ENCODE measurements at regions not wholly inside any gene's neighbourhood (a gene's known extent, or its start where the extent isn't known, plus 50 kb on each side); places are given as distances from the start of the nearest gene placed in this dataset.

DNA sequence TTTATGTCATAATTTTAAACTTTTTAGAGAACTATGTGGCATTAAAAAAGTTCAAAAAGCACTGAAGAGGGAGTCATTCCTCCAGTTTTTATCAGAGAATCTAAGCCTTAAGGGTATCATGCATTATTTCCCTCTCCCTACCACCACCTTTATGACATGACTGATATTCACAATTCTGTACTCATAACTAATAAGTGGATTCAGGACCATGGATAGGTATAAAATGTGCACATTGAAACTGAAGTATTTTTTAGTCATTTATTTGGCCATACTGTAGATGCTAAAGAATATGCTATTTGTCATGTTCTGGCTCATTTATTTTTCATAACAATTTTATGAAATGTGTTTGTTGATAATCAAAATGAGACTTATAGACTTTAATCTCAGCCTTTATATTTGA lies 897.5 kb upstream of the AGA start:
- H3K27ac ChIP-seq (ENCODE audit: low read depth, low read length), result no peak overlapping the region
- H3K9ac ChIP-seq (ENCODE audit: low read length), result no peak overlapping the region
- H3K79me2 ChIP-seq (ENCODE audit: insufficient read depth, low read length), result no peaks in the 10 kb centered on the region
- H3K4me1 ChIP-seq (ENCODE audit: control insufficient read depth in 1 of 2, insufficient read depth in 2 of 2, low read length in 2 of 2), result no peaks in the 10 kb centered on the region
- ChIA-PET CTCF (no interaction called here), RAD21 (ENCODE audit: low non-redundant PET in 1 of 2, low total read pairs in 2 of 2, uncharacterized antibody in 2 of 2, unreplicated experiment in 2 of 2) (no interaction called here), POLR2A (no interaction called here)
- DNase-seq (ENCODE audit: low read depth, low spot score) (no peak), ATAC-seq (no peak)
- no peaks in the 10 kb centered on the region for H3K27me3 ChIP-seq (ENCODE audit: insufficient read depth, low read length)
- H3K4me3 ChIP-seq (replicated peaks in 1 of 2; ENCODE audit: low read depth in 1 of 2, low read length in 2 of 2), result no peak overlapping the region
- BruUV-seq (replicated peaks), result no TSS peak
- no peaks in the 10 kb centered on the region for H3K36me3 ChIP-seq (ENCODE audit: control insufficient read depth in 1 of 2, insufficient read depth in 2 of 2, low read length in 2 of 2)
- H3K9me2 ChIP-seq (ENCODE audit: insufficient read depth), result no peaks in the 10 kb centered on the region
- TF ChIP-seq ZFX (IDR thresholded peaks at IDR 0.05) (no peak), ZNF274 (IDR thresholded peaks at IDR 0.05; ENCODE audit: low read depth, low read length) (no peak), CBX3 (IDR thresholded peaks at IDR 0.05; ENCODE audit: low read depth) (no peak), POLR2AphosphoS5 (IDR thresholded peaks at IDR 0.05; ENCODE audit: low read depth, low read length) (no peak)
- TF ChIP-seq, protein P1, sequence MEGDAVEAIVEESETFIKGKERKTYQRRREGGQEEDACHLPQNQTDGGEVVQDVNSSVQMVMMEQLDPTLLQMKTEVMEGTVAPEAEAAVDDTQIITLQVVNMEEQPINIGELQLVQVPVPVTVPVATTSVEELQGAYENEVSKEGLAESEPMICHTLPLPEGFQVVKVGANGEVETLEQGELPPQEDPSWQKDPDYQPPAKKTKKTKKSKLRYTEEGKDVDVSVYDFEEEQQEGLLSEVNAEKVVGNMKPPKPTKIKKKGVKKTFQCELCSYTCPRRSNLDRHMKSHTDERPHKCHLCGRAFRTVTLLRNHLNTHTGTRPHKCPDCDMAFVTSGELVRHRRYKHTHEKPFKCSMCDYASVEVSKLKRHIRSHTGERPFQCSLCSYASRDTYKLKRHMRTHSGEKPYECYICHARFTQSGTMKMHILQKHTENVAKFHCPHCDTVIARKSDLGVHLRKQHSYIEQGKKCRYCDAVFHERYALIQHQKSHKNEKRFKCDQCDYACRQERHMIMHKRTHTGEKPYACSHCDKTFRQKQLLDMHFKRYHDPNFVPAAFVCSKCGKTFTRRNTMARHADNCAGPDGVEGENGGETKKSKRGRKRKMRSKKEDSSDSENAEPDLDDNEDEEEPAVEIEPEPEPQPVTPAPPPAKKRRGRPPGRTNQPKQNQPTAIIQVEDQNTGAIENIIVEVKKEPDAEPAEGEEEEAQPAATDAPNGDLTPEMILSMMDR (IDR thresholded peaks at IDR 0.05 in 2 of 3, conservative IDR thresholded peaks at IDR 0.05 in 1 of 3; ENCODE audit: borderline replicate concordance in 1 of 3, insufficient read depth in 1 of 3, low read depth in 2 of 3, low read length in 2 of 3), result no peak
- TF ChIP-seq, protein P2, sequence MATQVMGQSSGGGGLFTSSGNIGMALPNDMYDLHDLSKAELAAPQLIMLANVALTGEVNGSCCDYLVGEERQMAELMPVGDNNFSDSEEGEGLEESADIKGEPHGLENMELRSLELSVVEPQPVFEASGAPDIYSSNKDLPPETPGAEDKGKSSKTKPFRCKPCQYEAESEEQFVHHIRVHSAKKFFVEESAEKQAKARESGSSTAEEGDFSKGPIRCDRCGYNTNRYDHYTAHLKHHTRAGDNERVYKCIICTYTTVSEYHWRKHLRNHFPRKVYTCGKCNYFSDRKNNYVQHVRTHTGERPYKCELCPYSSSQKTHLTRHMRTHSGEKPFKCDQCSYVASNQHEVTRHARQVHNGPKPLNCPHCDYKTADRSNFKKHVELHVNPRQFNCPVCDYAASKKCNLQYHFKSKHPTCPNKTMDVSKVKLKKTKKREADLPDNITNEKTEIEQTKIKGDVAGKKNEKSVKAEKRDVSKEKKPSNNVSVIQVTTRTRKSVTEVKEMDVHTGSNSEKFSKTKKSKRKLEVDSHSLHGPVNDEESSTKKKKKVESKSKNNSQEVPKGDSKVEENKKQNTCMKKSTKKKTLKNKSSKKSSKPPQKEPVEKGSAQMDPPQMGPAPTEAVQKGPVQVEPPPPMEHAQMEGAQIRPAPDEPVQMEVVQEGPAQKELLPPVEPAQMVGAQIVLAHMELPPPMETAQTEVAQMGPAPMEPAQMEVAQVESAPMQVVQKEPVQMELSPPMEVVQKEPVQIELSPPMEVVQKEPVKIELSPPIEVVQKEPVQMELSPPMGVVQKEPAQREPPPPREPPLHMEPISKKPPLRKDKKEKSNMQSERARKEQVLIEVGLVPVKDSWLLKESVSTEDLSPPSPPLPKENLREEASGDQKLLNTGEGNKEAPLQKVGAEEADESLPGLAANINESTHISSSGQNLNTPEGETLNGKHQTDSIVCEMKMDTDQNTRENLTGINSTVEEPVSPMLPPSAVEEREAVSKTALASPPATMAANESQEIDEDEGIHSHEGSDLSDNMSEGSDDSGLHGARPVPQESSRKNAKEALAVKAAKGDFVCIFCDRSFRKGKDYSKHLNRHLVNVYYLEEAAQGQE (IDR thresholded peaks at IDR 0.05; ENCODE audit: low read depth), result peak; percentile 58
- no peak overlapping the region for H3K4me2 ChIP-seq (ENCODE audit: low read length)
- intact Hi-C loops (cut with micrococcal nuclease), result no loop called here
- no peaks in the 10 kb centered on the region for H4K20me1 ChIP-seq (ENCODE audit: insufficient read depth)
- no peaks in the 10 kb centered on the region for H3K9me3 ChIP-seq (ENCODE audit: control insufficient read depth in 1 of 2, insufficient read depth in 1 of 2, low read depth in 1 of 2, low read length in 2 of 2)
- no peak overlapping the region for H2AFZ ChIP-seq (ENCODE audit: low read depth, low read length, poor library complexity, severe bottlenecking)

All from HCT116 (cell line).